ENCODE measurements at regions not wholly inside any gene's neighbourhood (a gene's known extent, or its start where the extent isn't known, plus 50 kb on each side); places are given as distances from the start of the nearest gene placed in this dataset.

- no peak for DNase-seq
These were observed 151.6 kb downstream of the ZIC5 start for GRCh38 chr13:99819967-99820366.

GRCh38 chr13:99816321-99816720 is 155.2 kb downstream of the ZIC5 start:
- DNase-seq = no peak

- DNase-seq = no peak
These were observed 158.1 kb downstream of the ZIC5 start for GRCh38 chr13:99813336-99814095.

GRCh38 chr13:99812625-99813024 is 158.9 kb downstream of the ZIC5 start:
- DNase-seq = no peak

GRCh38 chr13:99811067-99811700 is 160.4 kb downstream of the ZIC5 start:
- no peak for DNase-seq

- no peak for DNase-seq
These were observed 161.6 kb downstream of the ZIC5 start for GRCh38 chr13:99809926-99810325.

GRCh38 chr13:99809496-99809895 is 162.1 kb downstream of the ZIC5 start:
- DNase-seq = no peak

GRCh38 chr13:99808786-99809185 is 162.8 kb downstream of the ZIC5 start:
- no peak for DNase-seq

GRCh38 chr13:99806671-99807070 is 164.9 kb downstream of the ZIC5 start:
- DNase-seq = no peak

- DNase-seq = no peak
These were observed 166.2 kb downstream of the ZIC5 start for GRCh38 chr13:99805361-99805760.

GRCh38 chr13:99803141-99803540 is 168.4 kb downstream of the ZIC5 start:
- no peak for DNase-seq

GRCh38 chr13:99802416-99802815 is 169.2 kb downstream of the ZIC5 start:
- DNase-seq = no peak

GRCh38 chr13:99800951-99801350 is 170.6 kb downstream of the ZIC5 start:
- DNase-seq = no peak

- DNase-seq = no peak
These were observed 171.6 kb downstream of the ZIC5 start for GRCh38 chr13:99800011-99800410.

- DNase-seq = no peak
These were observed 172.8 kb downstream of the ZIC5 start for GRCh38 chr13:99798756-99799155.

- DNase-seq = no peak
These were observed 173.9 kb downstream of the ZIC5 start for GRCh38 chr13:99797691-99798090.

- peak in 1 of 2 donors; percentile 24 for DNase-seq
These were observed 175.3 kb downstream of the ZIC5 start for GRCh38 chr13:99796175-99796819.

GRCh38 chr13:99792079-99792921 is 179.3 kb downstream of the ZIC5 start:
- no peak for DNase-seq

GRCh38 chr13:99782669-99783068 is 188.9 kb downstream of the ZIC5 start:
- no peak for DNase-seq

- DNase-seq = no peak
These were observed 193.1 kb downstream of the ZIC5 start for GRCh38 chr13:99778500-99778899.

- no peak for DNase-seq
These were observed 193.7 kb downstream of the ZIC5 start for GRCh38 chr13:99777873-99778272.

GRCh38 chr13:99774644-99775043 is 196.9 kb downstream of the ZIC5 start:
- DNase-seq = no peak

- no peak for DNase-seq
These were observed 202.6 kb downstream of the ZIC5 start for GRCh38 chr13:99768986-99769385.

All from stimulated activated CD4-positive, alpha-beta T cell treated with anti-CD3 and anti-CD28 coated beads, Interleukin-2, amount 100 ng/mL, for 24 hours (primary cell).